HFF-Myc (cell line): ENCODE measurements at regions not wholly inside any gene's neighbourhood (a gene's known extent, or its start where the extent isn't known, plus 50 kb on each side); places are given as distances from the start of the nearest gene placed in this dataset.

ENCODE experiments used
- DNase-seq: peaks from one replicate; pipeline ENCODE4 v3.0.0-alpha.2; 2011; ENCODE audit warnings: low read depth; ENCODE audit errors: extremely low read depth
- H3K4me3 ChIP-seq: replicated peaks from 2 replicates; pipeline ENCODE4 v1.5.1; 2011; ENCODE audit warnings: low read depth, mild to moderate bottlenecking, control low read depth, low read length
- CTCF ChIP-seq: IDR thresholded peaks from 2 replicates; pipeline ENCODE4 v1.5.1; 2012; ENCODE audit warnings: mild to moderate bottlenecking, low read depth, low read length, control low read depth; ENCODE audit errors: missing control alignments

DNA sequence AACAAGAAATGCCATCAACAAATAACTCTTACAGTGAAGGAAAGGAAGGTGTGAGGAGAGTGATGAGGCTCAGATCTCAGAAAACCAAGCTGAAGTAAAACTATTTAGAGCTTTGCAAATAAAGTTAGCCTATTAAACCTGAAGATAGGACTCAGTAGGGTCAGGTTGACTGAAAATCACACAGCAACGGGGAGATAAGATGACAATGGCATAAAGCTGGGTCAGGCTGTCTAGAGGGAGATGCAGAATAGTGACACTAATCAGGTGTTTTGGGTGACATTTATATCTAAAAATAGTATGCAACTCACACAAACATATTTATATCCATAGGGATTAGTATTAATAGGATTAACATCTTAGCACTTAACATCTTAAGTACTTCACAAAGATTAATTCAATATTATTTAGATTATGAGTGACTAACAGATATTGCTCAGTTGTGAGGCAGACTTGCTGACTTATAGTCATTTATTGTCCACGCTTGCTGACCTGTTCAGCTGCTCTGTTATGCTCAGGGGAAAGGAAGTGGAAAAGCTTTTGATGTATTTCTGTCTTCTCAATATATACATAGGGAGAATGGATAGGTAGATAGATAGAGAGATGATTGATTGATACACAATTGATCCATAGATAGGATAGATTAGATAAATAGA is 130.7 kb upstream of the GUCY1A1 start:
- no peak for TF ChIP-seq CTCF
- DNase-seq, result no peak
- H3K4me3 ChIP-seq, result no peak overlapping the region

DNA sequence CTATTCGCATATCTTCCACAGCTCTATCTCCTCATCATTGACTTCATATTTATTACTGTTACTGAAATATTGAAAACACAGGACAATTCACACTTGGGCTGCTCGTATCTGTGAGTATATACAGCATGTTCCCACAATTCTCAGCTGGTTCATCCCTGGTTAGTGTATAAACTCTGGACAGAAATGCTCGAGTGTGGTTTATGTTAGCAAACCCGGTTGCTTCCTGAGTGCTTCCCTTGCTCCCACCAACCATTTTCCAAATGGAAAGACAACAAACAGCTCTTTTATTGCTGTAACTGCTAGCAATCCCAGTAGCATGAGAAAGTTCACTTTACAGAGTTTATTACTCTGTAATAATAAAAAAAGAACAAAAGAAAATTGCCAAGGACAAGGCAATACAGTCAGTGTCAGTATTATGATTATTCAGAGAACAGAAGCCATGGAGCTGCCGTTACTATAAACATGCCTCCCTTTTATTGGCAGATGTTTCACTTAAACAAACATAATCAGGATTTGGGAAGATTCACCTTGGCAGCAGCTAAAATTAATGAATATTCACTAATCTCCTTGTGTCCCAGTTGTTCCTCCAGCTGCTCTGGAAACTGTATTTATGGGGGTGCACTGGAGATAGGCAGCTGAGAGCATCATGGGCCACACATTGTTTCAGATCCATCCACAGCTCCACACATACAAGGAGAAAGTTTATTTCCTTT is 134.1 kb upstream of the GUCY1A1 start:
- TF ChIP-seq CTCF, result no peak
- no peak for DNase-seq

GRCh38 chr4:155530857-155531256 is 135.8 kb upstream of the GUCY1A1 start:
- TF ChIP-seq CTCF, result no peak
- no peak overlapping the region for H3K4me3 ChIP-seq
- DNase-seq, result no peak

More for the DNA sequence above, 134.1 kb upstream of the GUCY1A1 start:
- no peak overlapping the region for H3K4me3 ChIP-seq

DNA sequence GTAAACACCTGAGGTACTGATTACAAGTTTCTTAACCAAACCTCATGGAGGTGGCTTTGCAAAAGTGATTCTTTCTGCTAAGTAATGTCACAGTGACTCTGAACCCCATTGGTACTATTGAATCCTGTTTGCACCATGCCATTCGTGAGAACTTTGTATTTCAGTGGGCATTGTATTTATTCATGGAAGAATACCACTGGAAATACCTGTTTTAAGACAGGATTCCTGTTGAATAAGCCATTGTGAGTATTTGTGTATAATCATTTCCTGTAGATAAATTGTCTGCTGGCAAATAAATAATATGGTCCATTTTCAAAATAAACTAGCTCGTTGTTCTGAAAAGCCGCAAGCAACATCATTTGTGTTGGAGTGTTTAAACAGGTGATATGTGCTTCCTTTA is 136.4 kb upstream of the GUCY1A1 start:
- no peak for DNase-seq
- TF ChIP-seq CTCF, result no peak
- no peak overlapping the region for H3K4me3 ChIP-seq

GRCh38 chr4:155529716-155530115 is 136.9 kb upstream of the GUCY1A1 start:
- no peak for TF ChIP-seq CTCF
- no peak for DNase-seq
- no peak overlapping the region for H3K4me3 ChIP-seq

DNA sequence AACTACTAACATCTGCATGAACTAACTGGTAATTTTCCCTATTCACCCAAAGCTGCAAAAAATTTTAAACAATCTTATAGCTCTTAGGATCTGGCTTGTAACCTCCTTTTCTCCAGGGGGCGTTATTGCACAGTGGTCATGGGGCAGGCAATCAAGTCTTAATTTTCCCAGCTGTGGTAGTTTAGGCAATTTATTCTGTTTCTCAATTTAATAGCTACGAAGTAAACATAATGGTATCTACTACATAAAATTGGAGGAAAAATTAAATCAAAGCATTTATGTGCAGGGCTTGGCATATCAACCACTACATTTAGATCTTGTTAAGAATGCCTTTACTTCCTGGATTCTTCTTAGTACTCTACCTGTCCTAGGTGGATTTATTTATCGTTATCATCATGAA is 137.4 kb upstream of the GUCY1A1 start:
- DNase-seq, result no peak
- TF ChIP-seq CTCF, result peak; percentile 52
- no peak overlapping the region for H3K4me3 ChIP-seq
